ENCODE measurements at regions not wholly inside any gene's neighbourhood (a gene's known extent, or its start where the extent isn't known, plus 50 kb on each side); places are given as distances from the start of the nearest gene placed in this dataset.

- Histone ChIP-seq H3K27ac (no peak overlapping the region), H3K9me3 (peaks cover 0 to 3% (median 0%) of the 10 kb centered on the region in 4 donors), H3K4me3 (no peak overlapping the region), H3K4me1 (peaks cover 0 to 22% (median 0%) of the 10 kb centered on the region in 4 donors), H3K27me3 (peaks cover 0 to 37% of the 10 kb centered on the region in 2 donors), H3K36me3 (no peaks in the 10 kb centered on the region)
- WGBS, 2 donors = 75 to 92% methylated on average over 3 to 4 of the region's 4 CpGs
- TF ChIP-seq CTCF (IDR thresholded peaks at IDR 0.05) = no peak
- no peak for TF ChIP-seq EP300 (IDR thresholded peaks at IDR 0.05)
- no peak for TF ChIP-seq POLR2A (IDR thresholded peaks at IDR 0.05)
- no peak for DNase-seq (ENCODE audit: low spot score in 2 of 2)
Observed at GRCh38 chr7:155213385-155213784, 84.3 kb upstream of the INSIG1 start.

- Histone ChIP-seq H3K36me3 (no peaks in the 10 kb centered on the region), H3K4me3 (peak overlapping the region in 3 of 4 donors; percentile 6 to 16 (median 7)), H3K27me3 (peaks cover 0 to 37% of the 10 kb centered on the region in 2 donors), H3K9me3 (peaks cover 0 to 3% (median 0%) of the 10 kb centered on the region in 4 donors), H3K27ac (no peak overlapping the region), H3K4me1 (peaks cover 0 to 20% (median 0%) of the 10 kb centered on the region in 4 donors)
- DNase-seq (ENCODE audit: low spot score in 2 of 2) = no peak
- TF ChIP-seq EP300 (IDR thresholded peaks at IDR 0.05) (no peak), POLR2A (IDR thresholded peaks at IDR 0.05) (no peak), CTCF (IDR thresholded peaks at IDR 0.05) (no peak)
- WGBS, 2 donors = 23 to 28% methylated on average over 26 of the region's 26 CpGs
Observed at GRCh38 chr7:155213955-155214740, 83.5 kb upstream of the INSIG1 start.

- Histone ChIP-seq H3K27ac (no peak overlapping the region), H3K9me3 (peaks cover 0 to 3% (median 0%) of the 10 kb centered on the region in 4 donors), H3K36me3 (no peaks in the 10 kb centered on the region), H3K4me1 (peaks cover 0 to 13% (median 0%) of the 10 kb centered on the region in 4 donors), H3K4me3 (no peak overlapping the region), H3K27me3 (peaks cover 0 to 43% of the 10 kb centered on the region in 2 donors)
- no peak for DNase-seq (ENCODE audit: low spot score in 2 of 2)
- TF ChIP-seq POLR2A (IDR thresholded peaks at IDR 0.05) (no peak), EP300 (IDR thresholded peaks at IDR 0.05) (no peak), CTCF (IDR thresholded peaks at IDR 0.05) (no peak)
- WGBS, 2 donors = 69 to 74% methylated on average over 7 of the region's 7 CpGs
Observed at GRCh38 chr7:155215576-155216325, 81.9 kb upstream of the INSIG1 start.

GRCh38 chr7:155216475-155217272 is 81.0 kb upstream of the INSIG1 start:
- DNase-seq (ENCODE audit: low spot score in 2 of 2) = no peak
- Histone ChIP-seq H3K9me3 (no peaks in the 10 kb centered on the region), H3K27ac (no peak overlapping the region), H3K4me3 (no peak overlapping the region), H3K27me3 (peaks cover 0 to 43% of the 10 kb centered on the region in 2 donors), H3K4me1 (peaks cover 0 to 13% (median 0%) of the 10 kb centered on the region in 4 donors), H3K36me3 (no peaks in the 10 kb centered on the region)
- TF ChIP-seq EP300 (IDR thresholded peaks at IDR 0.05) = no peak
- no peak for TF ChIP-seq POLR2A (IDR thresholded peaks at IDR 0.05)
- no peak for TF ChIP-seq CTCF (IDR thresholded peaks at IDR 0.05)
- WGBS, 2 donors = 74 to 76% methylated on average over 8 of the region's 8 CpGs
